ENCODE measurements at regions not wholly inside any gene's neighbourhood (a gene's known extent, or its start where the extent isn't known, plus 50 kb on each side); places are given as distances from the start of the nearest gene placed in this dataset.

DNA sequence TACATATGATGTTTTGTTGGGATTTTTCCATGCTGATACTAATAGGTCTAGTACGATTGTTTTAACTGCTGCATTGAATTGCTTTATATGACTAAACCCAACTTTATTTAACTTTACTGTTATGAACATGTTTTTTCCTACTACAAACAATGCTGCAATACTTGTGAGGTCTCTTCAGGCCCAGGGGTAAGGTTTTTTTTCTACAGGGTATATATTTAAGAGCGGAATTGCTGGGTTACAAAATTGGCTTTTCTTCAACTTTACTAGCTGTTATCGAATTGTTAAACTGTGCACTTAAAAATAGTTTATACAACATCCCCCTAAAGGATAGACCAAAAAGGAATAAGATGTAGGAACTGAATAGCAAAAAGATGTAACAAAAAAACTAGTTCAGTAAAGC is 78.5 kb upstream of the TMEM178A start:
- Histone ChIP-seq H3K4me3 (ENCODE audit: insufficient read depth in 1 of 2, low read depth in 1 of 2, low read length in 2 of 2) (no peak overlapping the region), H3K27me3 (ENCODE audit: control insufficient read depth in 1 of 2, insufficient read depth in 1 of 2, low read length in 2 of 2) (no peaks in the 10 kb centered on the region), H2BK15ac (ENCODE audit: low read depth, poor library complexity, severe bottlenecking) (no peak overlapping the region), H3K18ac (ENCODE audit: low read depth in 1 of 2, low read length in 2 of 2) (no peak overlapping the region), H2BK5ac (ENCODE audit: low read depth, low read length, poor library complexity, severe bottlenecking) (no peak overlapping the region), H2BK120ac (ENCODE audit: low read depth, low read length) (no peak overlapping the region), H3K14ac (ENCODE audit: low read length in 2 of 2) (no peak overlapping the region), H3K9me3 (ENCODE audit: control insufficient read depth, low read length) (peaks cover 16% of the 10 kb centered on the region), H3K4me1 (ENCODE audit: control insufficient read depth, insufficient read depth, low read depth, low read length) (no peaks in the 10 kb centered on the region), H3K36me3 (ENCODE audit: control insufficient read depth in 1 of 2, insufficient read depth in 2 of 2, low read depth in 1 of 2, low read length in 2 of 2) (peaks cover 0 to 4% of the 10 kb centered on the region in 2 experiments), H3K23ac (ENCODE audit: low read length in 2 of 2) (no peak overlapping the region), H3K27ac (ENCODE audit: low read length, poor library complexity, severe bottlenecking) (no peak overlapping the region), H4K91ac (ENCODE audit: low read length) (no peak overlapping the region), H2BK12ac (ENCODE audit: low read length in 2 of 2) (no peak overlapping the region), H4K8ac (ENCODE audit: low read length) (no peak overlapping the region), H3K4me2 (ENCODE audit: low read length, poor library complexity, severe bottlenecking) (no peak overlapping the region), H3K4ac (ENCODE audit: low read depth in 1 of 2, low read length in 2 of 2) (no peak overlapping the region), H3K9ac (ENCODE audit: low read length) (no peak overlapping the region), H2AFZ (ENCODE audit: low read depth, low read length) (no peak overlapping the region), H3K79me1 (replicated peaks; ENCODE audit: low read length, poor library complexity, severe bottlenecking) (no peaks in the 10 kb centered on the region), H2AK5ac (ENCODE audit: low read length, severe bottlenecking) (no peak overlapping the region)
- no CpG with 5 or more reads among the region's 3 CpGs for WGBS
- no peak for DNase-seq

DNA sequence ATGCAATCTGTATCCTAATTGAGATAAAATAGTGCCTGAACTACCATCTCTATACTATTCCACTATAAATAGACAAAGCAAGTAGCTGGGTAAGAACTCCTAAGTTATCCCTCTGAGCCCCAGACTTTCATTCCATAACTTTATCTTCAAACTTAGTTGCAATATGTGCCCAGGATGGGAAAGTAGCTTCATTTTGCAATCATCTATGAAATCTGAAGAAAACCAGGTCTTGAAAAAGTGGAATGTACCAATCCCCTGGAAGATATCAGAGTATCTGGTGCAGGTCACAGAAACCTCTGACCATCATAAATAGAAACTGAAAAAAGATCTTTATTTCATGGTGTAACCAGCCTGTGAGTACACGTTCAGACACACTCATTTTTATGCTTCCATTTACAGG is 78.1 kb upstream of the TMEM178A start:
- Histone ChIP-seq H2AFZ (ENCODE audit: low read depth, low read length) (no peak overlapping the region), H3K9me3 (ENCODE audit: control insufficient read depth, low read length) (peaks cover 16% of the 10 kb centered on the region), H3K14ac (ENCODE audit: low read length in 2 of 2) (no peak overlapping the region), H3K27me3 (ENCODE audit: control insufficient read depth in 1 of 2, insufficient read depth in 1 of 2, low read length in 2 of 2) (no peaks in the 10 kb centered on the region), H2BK120ac (ENCODE audit: low read depth, low read length) (no peak overlapping the region), H2BK15ac (ENCODE audit: low read depth, poor library complexity, severe bottlenecking) (no peak overlapping the region), H2BK12ac (ENCODE audit: low read length in 2 of 2) (no peak overlapping the region), H3K4me1 (ENCODE audit: control insufficient read depth, insufficient read depth, low read depth, low read length) (no peaks in the 10 kb centered on the region), H3K23ac (ENCODE audit: low read length in 2 of 2) (no peak overlapping the region), H3K36me3 (ENCODE audit: control insufficient read depth in 1 of 2, insufficient read depth in 2 of 2, low read depth in 1 of 2, low read length in 2 of 2) (peaks cover 0 to 4% of the 10 kb centered on the region in 2 experiments), H2BK5ac (ENCODE audit: low read depth, low read length, poor library complexity, severe bottlenecking) (no peak overlapping the region), H4K8ac (ENCODE audit: low read length) (no peak overlapping the region), H2AK5ac (ENCODE audit: low read length, severe bottlenecking) (no peak overlapping the region), H3K4ac (ENCODE audit: low read depth in 1 of 2, low read length in 2 of 2) (no peak overlapping the region), H3K79me1 (replicated peaks; ENCODE audit: low read length, poor library complexity, severe bottlenecking) (no peaks in the 10 kb centered on the region), H3K27ac (ENCODE audit: low read length, poor library complexity, severe bottlenecking) (no peak overlapping the region), H4K91ac (ENCODE audit: low read length) (no peak overlapping the region), H3K9ac (ENCODE audit: low read length) (no peak overlapping the region), H3K4me3 (ENCODE audit: insufficient read depth in 1 of 2, low read depth in 1 of 2, low read length in 2 of 2) (no peak overlapping the region), H3K4me2 (ENCODE audit: low read length, poor library complexity, severe bottlenecking) (no peak overlapping the region), H3K18ac (ENCODE audit: low read depth in 1 of 2, low read length in 2 of 2) (no peak overlapping the region)
- 97% methylated on average over 1 of the region's 1 CpG for WGBS
- DNase-seq: no peak

DNA sequence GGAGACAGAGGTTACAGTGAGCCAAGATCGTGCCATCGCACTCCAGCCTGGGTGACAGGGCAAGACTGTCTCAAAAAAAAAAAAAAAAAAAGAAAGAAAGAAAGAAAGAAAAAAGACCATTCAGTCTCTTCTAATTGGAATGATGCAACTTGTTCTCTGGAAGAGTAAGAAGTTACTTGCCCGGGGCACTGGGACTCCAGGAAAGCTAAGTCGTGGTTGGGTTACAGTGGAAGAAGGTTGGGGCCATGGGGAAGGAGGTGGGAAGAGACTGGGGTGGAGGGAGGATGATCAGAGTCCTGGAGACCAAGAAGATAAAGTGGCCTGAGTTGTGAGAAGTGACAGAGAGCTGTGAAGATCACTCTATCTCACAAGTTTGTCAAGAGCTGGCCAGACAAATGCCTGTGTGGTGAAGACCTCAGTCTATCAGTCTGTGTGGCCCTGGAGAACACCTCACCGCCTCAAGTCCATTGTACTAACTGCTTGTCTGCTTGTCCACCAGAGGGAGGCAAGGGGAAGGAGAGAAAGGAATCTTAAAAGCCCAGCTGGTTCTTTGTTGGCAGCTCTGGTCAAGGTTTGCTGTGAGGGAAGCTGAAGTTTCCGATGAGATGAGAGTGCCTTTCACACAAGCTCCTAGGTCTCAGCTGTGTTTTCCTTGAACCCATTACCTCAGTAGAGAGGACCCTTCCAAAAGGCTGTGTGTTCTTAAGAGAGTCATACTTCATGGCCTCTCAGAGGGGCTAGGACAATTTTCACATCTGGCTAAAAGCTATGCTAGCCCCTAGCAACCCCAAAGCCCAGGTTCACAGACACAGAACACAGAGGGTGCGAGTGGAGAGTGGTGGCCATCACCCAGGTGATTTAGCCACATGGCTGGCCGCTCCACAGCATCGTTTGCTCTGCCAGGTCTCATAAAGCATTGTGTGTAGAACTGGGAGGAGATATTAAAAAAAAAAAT is 72.0 kb upstream of the TMEM178A start:
- Histone ChIP-seq H3K27ac (ENCODE audit: low read length, poor library complexity, severe bottlenecking) (no peak overlapping the region), H3K27me3 (ENCODE audit: control insufficient read depth in 1 of 2, insufficient read depth in 1 of 2, low read length in 2 of 2) (no peaks in the 10 kb centered on the region), H3K9me3 (ENCODE audit: control insufficient read depth, low read length) (no peaks in the 10 kb centered on the region), H2BK15ac (ENCODE audit: low read depth, poor library complexity, severe bottlenecking) (no peak overlapping the region), H3K4ac (ENCODE audit: low read depth in 1 of 2, low read length in 2 of 2) (no peak overlapping the region), H2BK120ac (ENCODE audit: low read depth, low read length) (no peak overlapping the region), H2AFZ (ENCODE audit: low read depth, low read length) (no peak overlapping the region), H2BK5ac (ENCODE audit: low read depth, low read length, poor library complexity, severe bottlenecking) (no peak overlapping the region), H3K4me3 (ENCODE audit: insufficient read depth in 1 of 2, low read depth in 1 of 2, low read length in 2 of 2) (no peak overlapping the region), H4K8ac (ENCODE audit: low read length) (peak overlapping the region; percentile 1), H3K23ac (ENCODE audit: low read length in 2 of 2) (no peak overlapping the region), H3K4me1 (ENCODE audit: control insufficient read depth, insufficient read depth, low read depth, low read length) (peaks cover 3% of the 10 kb centered on the region), H3K4me2 (ENCODE audit: low read length, poor library complexity, severe bottlenecking) (no peak overlapping the region), H3K9ac (ENCODE audit: low read length) (no peak overlapping the region), H3K79me1 (replicated peaks; ENCODE audit: low read length, poor library complexity, severe bottlenecking) (no peaks in the 10 kb centered on the region), H2BK12ac (ENCODE audit: low read length in 2 of 2) (peak overlapping the region in 1 of 2 experiments; percentile 18), H3K36me3 (ENCODE audit: control insufficient read depth in 1 of 2, insufficient read depth in 2 of 2, low read depth in 1 of 2, low read length in 2 of 2) (no peaks in the 10 kb centered on the region), H3K18ac (ENCODE audit: low read depth in 1 of 2, low read length in 2 of 2) (no peak overlapping the region), H3K14ac (ENCODE audit: low read length in 2 of 2) (no peak overlapping the region), H2AK5ac (ENCODE audit: low read length, severe bottlenecking) (peak overlapping the region; percentile 51), H4K91ac (ENCODE audit: low read length) (no peak overlapping the region)
- 51% methylated on average over 5 of the region's 9 CpGs for WGBS
- peak; percentile 77 for DNase-seq

DNA sequence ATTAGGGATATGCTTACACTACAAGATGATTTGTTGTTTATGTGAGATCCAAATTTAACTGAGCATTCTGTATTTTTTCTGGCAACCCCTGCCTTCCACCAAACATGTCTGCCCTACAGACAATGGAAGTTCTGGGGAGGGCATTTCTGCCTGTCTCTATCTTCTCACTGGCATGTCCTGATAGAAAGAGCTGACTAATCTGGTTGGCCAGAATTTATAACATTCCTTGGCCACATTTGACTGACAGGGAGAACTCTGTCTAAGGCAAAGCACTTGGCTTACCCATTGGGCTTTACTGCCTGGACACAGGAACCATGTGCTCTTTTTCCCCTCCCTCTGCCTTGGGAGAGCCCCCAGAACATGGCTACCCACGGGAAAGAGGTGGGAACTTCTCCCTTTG is 70.6 kb upstream of the TMEM178A start:
- Histone ChIP-seq H3K9ac (ENCODE audit: low read length) (no peak overlapping the region), H3K9me3 (ENCODE audit: control insufficient read depth, low read length) (no peaks in the 10 kb centered on the region), H3K36me3 (ENCODE audit: control insufficient read depth in 1 of 2, insufficient read depth in 2 of 2, low read depth in 1 of 2, low read length in 2 of 2) (no peaks in the 10 kb centered on the region), H3K23ac (ENCODE audit: low read length in 2 of 2) (no peak overlapping the region), H3K4ac (ENCODE audit: low read depth in 1 of 2, low read length in 2 of 2) (no peak overlapping the region), H3K79me1 (replicated peaks; ENCODE audit: low read length, poor library complexity, severe bottlenecking) (no peaks in the 10 kb centered on the region), H3K27ac (ENCODE audit: low read length, poor library complexity, severe bottlenecking) (no peak overlapping the region), H2AFZ (ENCODE audit: low read depth, low read length) (no peak overlapping the region), H2BK12ac (ENCODE audit: low read length in 2 of 2) (no peak overlapping the region), H2BK5ac (ENCODE audit: low read depth, low read length, poor library complexity, severe bottlenecking) (no peak overlapping the region), H3K4me3 (ENCODE audit: insufficient read depth in 1 of 2, low read depth in 1 of 2, low read length in 2 of 2) (no peak overlapping the region), H3K4me1 (ENCODE audit: control insufficient read depth, insufficient read depth, low read depth, low read length) (peaks cover 3% of the 10 kb centered on the region), H3K4me2 (ENCODE audit: low read length, poor library complexity, severe bottlenecking) (no peak overlapping the region), H2BK15ac (ENCODE audit: low read depth, poor library complexity, severe bottlenecking) (peak overlapping the region; percentile 74), H4K8ac (ENCODE audit: low read length) (no peak overlapping the region), H3K14ac (ENCODE audit: low read length in 2 of 2) (no peak overlapping the region), H2BK120ac (ENCODE audit: low read depth, low read length) (no peak overlapping the region), H3K27me3 (ENCODE audit: control insufficient read depth in 1 of 2, insufficient read depth in 1 of 2, low read length in 2 of 2) (no peaks in the 10 kb centered on the region), H2AK5ac (ENCODE audit: low read length, severe bottlenecking) (peak overlapping the region; percentile 51), H4K91ac (ENCODE audit: low read length) (no peak overlapping the region), H3K18ac (ENCODE audit: low read depth in 1 of 2, low read length in 2 of 2) (no peak overlapping the region)
- 62% methylated on average over 1 of the region's 1 CpG for WGBS
- no peak for DNase-seq

All from mesenchymal stem cell (in vitro differentiated cells and primary cell).